22Rv1 (cell line): ENCODE measurements at regions not wholly inside any gene's neighbourhood (a gene's known extent, or its start where the extent isn't known, plus 50 kb on each side); places are given as distances from the start of the nearest gene placed in this dataset.

Source experiments
- H3K27ac ChIP-seq: fragments of 450-650 bp; 2 replicates; pipeline ENCODE4 v1.5.1; 2017
- ZFX ChIP-seq: fragments of 450-650 bp; IDR thresholded peaks from 2 replicates; pipeline ENCODE4 v1.6.1; 2017; ENCODE audit warnings: antibody characterized with exemption, borderline replicate concordance
- TF ChIP-seq, protein P1 (sequence below): fragments of 450-650 bp; IDR thresholded peaks from 2 replicates; pipeline ENCODE4 v1.5.1; 2017; ENCODE audit warnings: mild to moderate bottlenecking

- TF ChIP-seq, protein P1, sequence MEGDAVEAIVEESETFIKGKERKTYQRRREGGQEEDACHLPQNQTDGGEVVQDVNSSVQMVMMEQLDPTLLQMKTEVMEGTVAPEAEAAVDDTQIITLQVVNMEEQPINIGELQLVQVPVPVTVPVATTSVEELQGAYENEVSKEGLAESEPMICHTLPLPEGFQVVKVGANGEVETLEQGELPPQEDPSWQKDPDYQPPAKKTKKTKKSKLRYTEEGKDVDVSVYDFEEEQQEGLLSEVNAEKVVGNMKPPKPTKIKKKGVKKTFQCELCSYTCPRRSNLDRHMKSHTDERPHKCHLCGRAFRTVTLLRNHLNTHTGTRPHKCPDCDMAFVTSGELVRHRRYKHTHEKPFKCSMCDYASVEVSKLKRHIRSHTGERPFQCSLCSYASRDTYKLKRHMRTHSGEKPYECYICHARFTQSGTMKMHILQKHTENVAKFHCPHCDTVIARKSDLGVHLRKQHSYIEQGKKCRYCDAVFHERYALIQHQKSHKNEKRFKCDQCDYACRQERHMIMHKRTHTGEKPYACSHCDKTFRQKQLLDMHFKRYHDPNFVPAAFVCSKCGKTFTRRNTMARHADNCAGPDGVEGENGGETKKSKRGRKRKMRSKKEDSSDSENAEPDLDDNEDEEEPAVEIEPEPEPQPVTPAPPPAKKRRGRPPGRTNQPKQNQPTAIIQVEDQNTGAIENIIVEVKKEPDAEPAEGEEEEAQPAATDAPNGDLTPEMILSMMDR, result no peak
- no peak for TF ChIP-seq ZFX
- H3K27ac ChIP-seq, result no peak overlapping the region
These were observed 257.7 kb downstream of the SNX13 start for GRCh38 chr7:17682586-17682985.

DNA sequence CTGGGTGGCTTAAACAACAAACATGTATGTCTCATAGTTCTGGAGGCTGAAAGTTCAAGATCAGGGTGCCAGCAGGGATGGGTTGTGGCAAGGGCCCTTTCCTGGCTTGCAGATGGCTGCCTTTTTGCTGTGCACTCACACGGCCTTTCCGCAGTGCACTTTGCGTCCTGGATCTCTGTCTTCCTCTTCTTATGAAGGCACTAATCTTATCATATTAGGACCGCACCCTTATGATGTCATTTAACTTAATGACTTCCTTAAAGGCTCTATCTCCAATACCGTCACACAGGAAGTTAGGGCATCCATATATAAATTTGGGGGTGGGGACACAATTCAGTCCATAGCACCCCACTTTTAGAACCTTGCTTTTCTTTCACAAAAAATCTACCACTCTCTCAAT, 255.2 kb downstream of the SNX13 start:
- TF ChIP-seq ZFX, result no peak
- TF ChIP-seq, protein P1, result no peak
- H3K27ac ChIP-seq, result no peak overlapping the region

- no peak for TF ChIP-seq ZFX
- TF ChIP-seq, protein P1, result no peak
- no peak overlapping the region for H3K27ac ChIP-seq
These were observed 252.9 kb downstream of the SNX13 start for GRCh38 chr7:17687361-17687760.

DNA sequence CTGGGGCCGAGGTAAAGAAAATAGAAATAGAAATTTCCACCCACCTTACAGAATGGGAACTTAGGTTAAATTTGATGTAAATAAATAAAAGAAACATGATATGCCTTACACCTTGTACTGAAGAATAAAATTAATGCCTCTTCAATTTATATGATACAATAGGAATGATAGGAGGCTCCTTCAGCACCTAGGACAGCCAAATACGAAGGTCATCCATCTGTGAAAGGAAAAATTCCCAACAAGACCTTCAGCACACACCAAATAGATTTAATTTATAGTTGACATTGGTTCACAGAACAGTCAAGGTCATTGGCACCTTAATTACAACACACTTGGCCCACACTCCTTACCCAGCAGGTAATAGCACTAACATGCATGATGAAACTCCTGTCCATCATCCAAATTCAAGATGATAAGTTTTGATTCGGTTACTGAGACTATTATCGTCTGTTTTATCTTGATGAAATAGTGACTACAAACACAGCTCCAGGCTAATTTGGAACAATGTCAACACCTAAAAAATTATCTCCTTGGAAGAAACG, 250.9 kb downstream of the SNX13 start:
- TF ChIP-seq ZFX, result no peak
- TF ChIP-seq, protein P1, result no peak
- H3K27ac ChIP-seq, result no peak overlapping the region

- TF ChIP-seq ZFX, result no peak
- TF ChIP-seq, protein P1, result no peak
- no peak overlapping the region for H3K27ac ChIP-seq
These were observed 250.3 kb downstream of the SNX13 start for GRCh38 chr7:17690030-17690429.

DNA sequence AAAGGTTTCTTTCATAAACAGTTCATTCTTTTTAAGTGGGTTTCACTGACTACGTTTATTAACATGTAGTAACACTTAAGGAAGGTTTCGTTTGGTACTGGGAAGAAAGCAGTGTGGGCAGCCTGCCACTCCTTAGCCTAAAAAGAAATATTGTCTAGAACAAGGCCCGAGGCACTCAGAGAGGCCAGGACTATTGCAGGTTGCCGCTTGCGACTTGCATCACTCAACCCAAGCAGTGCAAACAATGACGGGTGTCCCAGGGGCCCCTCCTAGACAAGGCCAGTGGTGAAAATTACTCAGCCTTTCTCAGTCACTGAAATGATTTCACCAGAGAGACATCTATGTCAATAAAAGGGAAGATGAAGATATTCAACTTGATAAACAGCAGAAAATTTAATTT, 243.9 kb downstream of the SNX13 start:
- no peak for TF ChIP-seq ZFX
- TF ChIP-seq, protein P1, result no peak
- H3K27ac ChIP-seq, result no peak overlapping the region

DNA sequence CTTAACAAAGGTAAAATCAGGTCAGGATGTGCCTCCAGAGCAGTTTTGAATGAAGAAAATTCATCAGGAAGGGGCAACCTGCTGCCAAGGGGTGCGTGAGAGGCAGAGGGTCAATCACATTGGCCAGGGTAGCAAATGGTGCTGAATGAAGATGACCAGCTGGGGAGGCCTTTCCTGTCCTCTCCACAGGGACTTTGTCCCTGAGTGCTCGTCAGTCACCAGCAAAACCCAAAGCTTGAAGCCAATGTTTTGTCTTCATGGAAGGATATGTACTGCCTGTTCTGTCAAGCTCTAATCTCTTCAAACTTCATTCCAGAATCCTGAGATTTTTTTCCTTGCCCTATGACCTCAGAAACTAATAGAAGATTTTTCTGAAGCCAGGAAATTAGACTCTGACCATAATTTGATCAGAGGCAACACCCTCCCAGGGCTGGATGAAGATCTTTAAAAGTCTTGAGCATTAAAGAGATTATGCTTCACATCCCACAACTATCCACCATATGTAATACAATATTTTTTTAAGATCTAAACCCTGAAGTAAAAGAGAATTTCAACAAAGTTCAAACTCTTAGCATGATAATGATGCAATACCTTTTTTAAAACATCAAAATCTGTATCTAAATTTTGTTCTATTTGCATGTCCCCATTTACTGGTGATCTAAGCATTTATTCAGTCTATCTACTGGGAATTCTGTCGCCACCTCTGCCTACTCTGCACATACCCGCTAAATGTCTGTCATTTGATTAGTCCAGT, 243.0 kb downstream of the SNX13 start:
- H3K27ac ChIP-seq, result no peak overlapping the region
- TF ChIP-seq, protein P1, result no peak
- no peak for TF ChIP-seq ZFX
